ENCODE measurements at regions not wholly inside any gene's neighbourhood (a gene's known extent, or its start where the extent isn't known, plus 50 kb on each side); places are given as distances from the start of the nearest gene placed in this dataset.
A peak's percentile ranks its signal among the peaks of the same experiment; 100 is the strongest.

DNA sequence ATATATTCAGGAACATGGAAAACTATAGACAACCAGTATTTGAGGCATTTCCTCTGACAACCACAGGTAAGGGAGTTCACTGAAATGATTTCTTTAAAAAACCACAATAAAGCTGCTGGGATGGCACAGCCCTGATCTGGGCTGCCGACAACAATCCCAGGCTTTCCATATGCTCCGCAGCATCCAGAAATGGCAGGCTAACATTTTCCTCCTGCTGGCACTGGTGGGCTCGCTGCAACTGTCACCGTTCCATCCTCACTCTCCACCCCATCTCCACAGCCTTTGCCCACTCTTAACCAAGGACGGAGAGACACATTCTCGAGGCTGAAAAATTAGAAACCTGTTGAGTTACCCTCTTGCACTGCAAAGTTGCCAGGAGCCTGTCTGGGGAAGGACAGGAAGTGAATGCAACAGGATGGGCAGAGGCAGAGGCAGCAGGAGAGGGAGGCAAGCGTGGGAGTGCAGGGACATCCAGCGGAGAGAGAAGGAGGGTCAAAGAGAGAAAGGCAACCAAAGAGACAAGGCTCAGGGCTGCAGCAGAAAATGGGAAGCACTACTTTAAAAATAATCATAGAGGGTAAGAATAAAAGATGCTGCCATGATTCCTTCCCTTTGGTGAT is 79.0 kb upstream of the ARRDC4 start:
- peak; percentile 6 for DNase-seq (ENCODE audit: low spot score)

- DNase-seq (ENCODE audit: low spot score) = no peak
These were observed 75.9 kb upstream of the ARRDC4 start for GRCh38 chr15:97884513-97885131.

DNA sequence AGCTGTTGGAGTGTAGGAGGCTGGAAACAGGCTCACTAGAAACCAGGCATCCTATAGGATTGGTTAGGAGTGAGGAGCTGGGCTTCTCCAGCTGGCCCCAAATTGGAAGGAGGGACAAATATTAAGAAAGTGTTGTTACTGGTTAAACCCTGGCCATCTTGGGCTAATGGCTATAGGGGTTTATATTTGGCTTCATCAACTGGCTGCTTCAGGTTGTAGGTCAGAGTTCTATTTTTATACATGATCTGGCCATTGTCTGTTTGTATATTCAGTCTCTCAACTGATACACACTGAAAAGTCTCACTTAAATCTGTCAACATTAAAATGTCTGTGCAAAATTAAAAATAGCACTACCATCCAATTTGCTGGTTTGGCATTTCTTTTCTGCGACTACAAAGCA is 70.2 kb upstream of the ARRDC4 start:
- DNase-seq (ENCODE audit: low spot score) = no peak

- no peak for DNase-seq (ENCODE audit: low spot score)
These were observed 68.2 kb upstream of the ARRDC4 start for GRCh38 chr15:97892167-97892938.

- DNase-seq (ENCODE audit: low spot score) = no peak
These were observed 66.5 kb upstream of the ARRDC4 start for GRCh38 chr15:97893967-97894366.

- no peak for DNase-seq (ENCODE audit: low spot score)
These were observed 60.5 kb upstream of the ARRDC4 start for GRCh38 chr15:97899981-97900380.

DNA sequence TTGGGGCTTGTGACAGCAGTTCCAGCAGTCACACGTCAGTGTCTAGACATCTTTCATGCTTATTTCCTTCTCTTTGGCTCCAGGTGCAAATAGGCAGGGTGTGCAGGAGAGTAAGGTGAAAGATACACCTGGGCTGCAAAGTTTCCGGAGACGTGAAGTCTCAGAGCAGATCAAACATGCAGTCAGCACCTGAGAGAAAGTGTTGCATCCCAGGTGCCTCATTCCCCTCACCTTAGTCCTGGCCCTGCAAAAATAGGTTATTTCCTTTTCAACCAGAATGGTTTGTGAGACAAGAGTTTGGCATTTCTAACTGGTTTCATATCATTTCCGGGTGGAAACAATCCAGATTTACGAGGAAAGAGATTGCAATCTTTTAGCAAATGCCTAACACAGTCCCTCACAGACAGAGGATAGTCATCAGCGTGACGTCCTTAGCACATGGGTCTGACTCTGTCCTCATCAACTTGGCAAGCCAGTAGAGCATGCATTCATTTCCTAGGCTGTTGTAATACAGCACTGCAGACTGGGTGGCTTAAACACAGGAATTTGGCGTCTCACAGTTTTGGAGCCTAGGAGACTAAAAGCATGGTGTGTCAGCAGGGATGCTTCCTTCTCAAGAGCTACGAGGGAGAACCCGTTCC is 58.2 kb upstream of the ARRDC4 start:
- DNase-seq (ENCODE audit: low spot score) = peak; percentile 37

DNA sequence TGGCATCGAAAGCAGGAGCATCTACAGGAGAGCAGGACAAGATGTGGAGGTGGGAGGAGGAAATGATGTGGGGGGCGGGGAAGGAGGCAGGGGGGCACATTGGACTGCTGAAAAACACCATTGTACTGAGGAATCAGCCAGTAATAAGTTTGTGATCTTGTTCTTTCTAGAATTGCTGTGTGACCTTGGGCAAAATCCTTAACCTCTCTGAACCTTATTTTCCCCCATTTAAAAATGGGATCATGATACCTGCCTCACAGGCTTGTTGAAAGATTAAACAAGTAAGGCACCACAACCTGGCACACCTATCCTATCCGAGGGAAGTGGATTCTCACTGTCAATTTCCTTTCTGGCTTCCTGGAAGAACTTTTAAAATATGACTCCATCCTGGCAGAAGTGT is 56.9 kb upstream of the ARRDC4 start:
- DNase-seq (ENCODE audit: low spot score) = no peak

DNA sequence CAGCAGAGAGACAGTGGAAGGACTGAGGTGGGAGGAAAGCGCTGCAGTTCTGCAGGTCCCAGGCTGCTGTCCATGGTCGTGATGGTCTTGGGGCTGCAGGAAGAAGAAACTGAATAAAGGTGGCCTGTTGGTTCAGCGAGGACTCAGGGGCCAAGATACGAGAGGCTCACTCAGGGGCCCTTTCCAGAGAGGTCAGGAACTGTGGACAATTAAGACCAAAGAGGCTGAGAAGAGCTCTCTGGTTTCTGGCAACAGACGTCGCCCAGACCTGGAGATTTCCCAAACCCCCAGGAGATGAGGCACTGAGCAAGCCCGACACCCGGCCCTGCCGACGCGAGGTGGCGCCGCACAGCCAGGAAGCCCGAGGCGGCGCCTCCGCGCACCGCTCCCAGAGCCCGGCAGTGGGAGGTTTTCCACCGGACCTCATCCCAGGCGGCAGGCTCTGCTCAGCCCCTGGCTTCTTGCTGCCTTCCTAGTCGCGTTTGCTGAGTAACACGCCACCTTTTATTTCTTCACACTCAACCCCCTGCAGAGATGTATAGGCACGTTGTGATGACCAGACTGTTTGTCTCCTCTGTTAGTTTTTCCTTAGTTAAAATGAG is 56.4 kb upstream of the ARRDC4 start:
- DNase-seq (ENCODE audit: low spot score) = peak; percentile 55

DNA sequence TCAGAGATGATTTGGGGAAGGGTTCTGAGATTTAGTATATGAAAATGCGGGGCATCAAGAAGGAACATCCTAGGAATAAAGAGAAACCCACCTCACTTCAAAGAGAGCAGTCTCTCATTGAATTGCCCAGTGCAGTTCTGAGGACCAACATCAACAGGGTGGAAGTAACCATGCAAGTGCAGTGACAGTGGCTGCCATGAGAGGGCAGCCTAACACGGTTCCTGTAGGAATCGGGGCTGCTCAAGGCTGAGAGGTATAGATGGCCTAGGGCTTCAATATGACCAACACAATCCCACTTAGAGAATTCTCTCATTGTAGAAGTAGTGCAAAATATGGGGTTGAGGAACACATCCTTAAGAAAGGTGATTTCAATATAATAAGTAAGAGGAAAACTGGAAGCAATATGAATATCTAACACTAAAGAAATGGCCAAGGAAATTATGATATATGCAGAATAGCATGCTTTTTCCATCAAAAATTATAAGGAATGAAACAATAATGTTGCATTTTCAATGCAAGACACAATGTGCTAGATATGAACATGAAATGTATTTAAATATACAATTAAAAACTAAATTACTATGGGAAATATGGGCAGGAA is 51.1 kb upstream of the ARRDC4 start:
- peak; percentile 52 for DNase-seq (ENCODE audit: low spot score)

All from A172 (cell line).